GM12875 (cell line): ENCODE measurements at regions not wholly inside any gene's neighbourhood (a gene's known extent, or its start where the extent isn't known, plus 50 kb on each side); places are given as distances from the start of the nearest gene placed in this dataset.

ENCODE experiments used
- H3K4me3 ChIP-seq: one replicate; pipeline ENCODE4 v1.5.1; 2011; ENCODE audit warnings: low read depth, low read length, control low read depth
- TF ChIP-seq, protein P1 (sequence below): IDR thresholded peaks from 2 replicates; pipeline ENCODE4 v1.5.1; 2011; ENCODE audit warnings: low read depth, mild to moderate bottlenecking, control low read depth, inconsistent platforms, low read length, moderate library complexity, borderline replicate concordance; ENCODE audit not compliant: insufficient read depth

DNA sequence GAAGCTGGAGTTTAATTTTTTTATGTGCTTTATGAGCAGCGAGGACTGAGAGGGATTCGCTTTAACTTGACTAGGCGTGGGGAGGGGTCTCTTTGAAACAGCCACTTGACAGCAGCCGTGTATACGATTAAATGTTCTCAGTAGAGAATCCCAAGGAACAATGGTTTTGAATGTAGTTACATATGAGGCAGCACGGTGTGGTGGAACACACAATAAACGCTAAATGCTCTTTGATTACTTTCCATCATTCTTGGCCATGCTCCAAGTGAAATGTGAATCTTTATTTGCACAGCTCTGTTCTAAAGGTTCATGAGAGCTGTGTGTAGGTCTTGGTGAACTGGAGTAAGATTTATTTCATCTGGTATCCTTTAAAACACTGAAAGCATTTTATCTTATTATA, 251.4 kb upstream of the TGFBR2 start:
- TF ChIP-seq, protein P1, sequence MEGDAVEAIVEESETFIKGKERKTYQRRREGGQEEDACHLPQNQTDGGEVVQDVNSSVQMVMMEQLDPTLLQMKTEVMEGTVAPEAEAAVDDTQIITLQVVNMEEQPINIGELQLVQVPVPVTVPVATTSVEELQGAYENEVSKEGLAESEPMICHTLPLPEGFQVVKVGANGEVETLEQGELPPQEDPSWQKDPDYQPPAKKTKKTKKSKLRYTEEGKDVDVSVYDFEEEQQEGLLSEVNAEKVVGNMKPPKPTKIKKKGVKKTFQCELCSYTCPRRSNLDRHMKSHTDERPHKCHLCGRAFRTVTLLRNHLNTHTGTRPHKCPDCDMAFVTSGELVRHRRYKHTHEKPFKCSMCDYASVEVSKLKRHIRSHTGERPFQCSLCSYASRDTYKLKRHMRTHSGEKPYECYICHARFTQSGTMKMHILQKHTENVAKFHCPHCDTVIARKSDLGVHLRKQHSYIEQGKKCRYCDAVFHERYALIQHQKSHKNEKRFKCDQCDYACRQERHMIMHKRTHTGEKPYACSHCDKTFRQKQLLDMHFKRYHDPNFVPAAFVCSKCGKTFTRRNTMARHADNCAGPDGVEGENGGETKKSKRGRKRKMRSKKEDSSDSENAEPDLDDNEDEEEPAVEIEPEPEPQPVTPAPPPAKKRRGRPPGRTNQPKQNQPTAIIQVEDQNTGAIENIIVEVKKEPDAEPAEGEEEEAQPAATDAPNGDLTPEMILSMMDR, result no peak

DNA sequence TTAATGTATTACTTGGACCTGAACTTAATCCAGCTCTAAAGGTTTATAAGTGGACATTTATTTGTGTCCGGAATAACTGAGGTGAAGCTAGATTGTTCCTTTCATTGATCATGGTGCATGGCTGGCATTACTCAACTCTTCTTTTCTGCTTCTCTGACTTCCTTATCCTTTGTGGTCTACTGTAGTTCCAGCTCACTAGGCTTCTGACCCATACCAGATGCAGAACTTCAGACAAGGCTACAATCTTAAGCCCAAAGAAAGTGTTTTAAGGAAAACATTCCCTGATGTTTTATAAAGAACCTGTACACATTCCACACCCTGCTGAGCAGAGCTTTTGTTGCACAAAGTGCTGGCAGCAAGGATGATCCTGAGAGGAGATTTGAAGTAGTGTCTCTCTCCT, 250.8 kb upstream of the TGFBR2 start:
- TF ChIP-seq, protein P1, result no peak
- H3K4me3 ChIP-seq, result no peak overlapping the region

More for the DNA sequence above, 251.4 kb upstream of the TGFBR2 start:
- no peak overlapping the region for H3K4me3 ChIP-seq

DNA sequence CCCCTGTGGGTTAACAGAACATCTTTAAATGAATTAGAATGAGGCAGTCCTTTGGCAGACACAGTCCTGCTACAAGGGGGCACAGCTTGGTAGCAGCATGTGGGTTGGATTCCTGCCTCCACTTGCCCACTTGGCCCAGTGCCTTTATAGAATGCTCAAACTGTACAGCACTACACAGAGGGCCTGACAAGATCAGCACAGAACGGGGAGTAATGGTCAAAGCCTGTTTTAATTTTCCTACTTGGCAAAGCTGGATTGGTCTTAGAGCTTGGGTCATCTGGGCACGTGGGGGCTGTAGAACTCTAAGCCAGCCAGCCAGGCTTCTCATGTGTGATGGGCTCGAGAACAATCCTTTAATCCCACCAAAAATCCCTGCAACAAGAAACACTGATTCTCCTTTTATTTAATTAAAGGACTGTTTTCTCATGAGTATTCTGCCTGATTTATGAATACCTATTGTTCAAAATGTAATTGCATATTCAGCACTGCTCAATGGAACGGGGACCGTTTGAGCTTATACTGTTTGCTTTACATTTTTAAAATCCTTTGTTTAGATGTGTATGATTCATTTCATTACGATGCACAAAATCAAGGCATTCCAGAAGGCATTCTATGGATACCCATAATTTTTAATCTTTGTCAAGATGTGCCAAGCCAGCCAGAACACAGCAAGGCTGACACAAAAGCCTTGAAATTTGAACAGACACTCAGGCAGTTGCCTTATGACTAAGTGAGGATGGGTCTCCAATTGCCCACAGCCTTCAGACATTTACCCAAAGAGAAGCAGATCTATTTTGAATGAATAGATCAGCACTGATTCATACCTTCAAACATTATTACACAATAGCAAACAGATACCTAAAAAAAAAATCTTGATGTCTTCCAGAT, 249.3 kb upstream of the TGFBR2 start:
- TF ChIP-seq, protein P1, result no peak
- no peak overlapping the region for H3K4me3 ChIP-seq

DNA sequence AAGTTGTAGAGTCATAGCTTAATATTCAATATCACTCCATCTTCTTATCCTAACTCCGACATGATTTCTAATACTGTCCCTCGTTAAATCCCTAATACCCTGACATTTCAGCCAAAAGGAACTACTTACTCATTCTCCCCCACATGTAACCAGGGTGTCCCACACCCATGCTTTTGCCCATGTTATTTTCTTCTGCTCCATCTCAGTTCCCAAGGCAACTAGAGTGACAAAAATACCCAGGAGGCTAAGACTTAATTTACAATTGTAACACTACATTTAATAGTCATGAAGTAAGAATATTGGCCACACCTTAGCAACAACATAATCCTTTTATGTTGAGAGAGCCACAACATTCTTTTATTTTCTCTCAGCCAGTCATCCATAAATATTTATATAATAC, 248.5 kb upstream of the TGFBR2 start:
- TF ChIP-seq, protein P1, result no peak
- no peak overlapping the region for H3K4me3 ChIP-seq

DNA sequence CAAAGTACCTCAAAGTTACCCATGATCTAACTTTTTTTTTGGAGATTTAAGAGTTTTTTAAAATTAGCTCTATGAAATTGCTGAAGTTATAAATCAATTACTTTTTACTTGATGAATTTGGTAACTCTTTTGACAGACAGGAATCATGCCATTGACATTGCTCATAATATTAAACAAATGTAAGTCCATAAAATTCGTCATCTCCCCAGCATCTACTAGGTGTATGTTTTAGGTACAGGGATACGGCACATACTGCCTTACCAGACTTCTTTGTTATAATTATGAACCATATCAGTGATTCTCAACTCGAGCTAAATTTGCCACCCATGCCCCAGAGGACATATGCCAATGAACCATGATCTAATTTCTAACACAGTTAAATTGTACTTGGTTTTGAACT, 247.5 kb upstream of the TGFBR2 start:
- no peak overlapping the region for H3K4me3 ChIP-seq
- TF ChIP-seq, protein P1, result no peak

DNA sequence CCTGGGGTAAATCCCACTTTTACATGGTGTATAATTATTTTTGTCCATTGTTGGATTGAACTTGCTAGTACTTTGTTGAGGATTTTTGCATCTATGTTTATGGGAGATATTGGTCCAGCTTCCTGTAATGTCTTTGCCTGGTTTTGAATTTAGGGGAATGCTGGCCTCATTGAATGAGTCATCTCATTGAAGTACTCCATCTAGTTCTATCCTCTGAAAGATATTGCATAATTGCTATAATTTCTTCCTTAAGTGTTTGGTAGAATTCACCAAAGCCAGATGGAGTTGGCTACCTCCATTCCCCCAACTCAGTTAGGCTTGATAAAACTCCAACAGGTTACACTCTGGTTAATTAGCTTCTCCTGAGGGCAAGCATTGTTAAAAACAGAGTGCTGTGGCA, 237.4 kb upstream of the TGFBR2 start:
- TF ChIP-seq, protein P1, result no peak

DNA sequence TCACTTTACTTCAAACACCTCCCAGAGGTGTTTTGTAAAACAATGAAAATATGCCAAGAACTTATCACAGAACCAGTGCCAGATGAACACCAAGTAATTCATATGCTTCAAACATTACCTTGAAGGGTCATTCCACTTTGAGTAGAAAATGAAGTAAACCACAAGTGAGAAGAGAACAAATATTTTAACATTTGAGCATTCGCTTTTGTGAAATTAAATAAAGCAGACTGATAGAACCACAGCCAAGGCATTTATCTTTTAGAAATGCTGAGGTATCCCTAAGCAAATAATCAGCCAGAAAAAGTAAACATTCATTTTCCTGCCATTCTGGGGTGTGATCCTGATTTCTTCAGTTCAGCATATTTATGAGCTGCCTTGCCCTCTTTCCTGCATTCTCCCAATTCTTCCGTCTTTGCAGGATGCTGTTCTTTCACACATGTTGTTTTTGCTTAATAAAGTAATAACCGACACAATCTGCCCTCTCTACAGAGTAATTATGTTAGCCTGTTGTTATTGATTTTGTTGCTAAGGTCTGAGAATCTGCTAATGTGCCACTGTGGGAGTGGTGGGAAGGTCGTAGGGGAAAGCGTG, 235.6 kb upstream of the TGFBR2 start:
- no peak overlapping the region for H3K4me3 ChIP-seq
- TF ChIP-seq, protein P1, result no peak

More for the DNA sequence above, 237.4 kb upstream of the TGFBR2 start:
- H3K4me3 ChIP-seq, result no peak overlapping the region
